ENCODE measurements at regions not wholly inside any gene's neighbourhood (a gene's known extent, or its start where the extent isn't known, plus 50 kb on each side); places are given as distances from the start of the nearest gene placed in this dataset.
A peak's percentile ranks its signal among the peaks of the same experiment; 100 is the strongest.

- TF ChIP-seq, protein P1, sequence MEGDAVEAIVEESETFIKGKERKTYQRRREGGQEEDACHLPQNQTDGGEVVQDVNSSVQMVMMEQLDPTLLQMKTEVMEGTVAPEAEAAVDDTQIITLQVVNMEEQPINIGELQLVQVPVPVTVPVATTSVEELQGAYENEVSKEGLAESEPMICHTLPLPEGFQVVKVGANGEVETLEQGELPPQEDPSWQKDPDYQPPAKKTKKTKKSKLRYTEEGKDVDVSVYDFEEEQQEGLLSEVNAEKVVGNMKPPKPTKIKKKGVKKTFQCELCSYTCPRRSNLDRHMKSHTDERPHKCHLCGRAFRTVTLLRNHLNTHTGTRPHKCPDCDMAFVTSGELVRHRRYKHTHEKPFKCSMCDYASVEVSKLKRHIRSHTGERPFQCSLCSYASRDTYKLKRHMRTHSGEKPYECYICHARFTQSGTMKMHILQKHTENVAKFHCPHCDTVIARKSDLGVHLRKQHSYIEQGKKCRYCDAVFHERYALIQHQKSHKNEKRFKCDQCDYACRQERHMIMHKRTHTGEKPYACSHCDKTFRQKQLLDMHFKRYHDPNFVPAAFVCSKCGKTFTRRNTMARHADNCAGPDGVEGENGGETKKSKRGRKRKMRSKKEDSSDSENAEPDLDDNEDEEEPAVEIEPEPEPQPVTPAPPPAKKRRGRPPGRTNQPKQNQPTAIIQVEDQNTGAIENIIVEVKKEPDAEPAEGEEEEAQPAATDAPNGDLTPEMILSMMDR (IDR thresholded peaks at IDR 0.05): peak in 2 of 3 donors; percentile 76 to 93
- TF ChIP-seq POLR2A (IDR thresholded peaks at IDR 0.05): no peak
Measured at GRCh38 chr11:109946322-109946846, 146.8 kb upstream of the ZC3H12C start.
